Right lobe of liver (tissue), 4 donors: ENCODE measurements at regions not wholly inside any gene's neighbourhood (a gene's known extent, or its start where the extent isn't known, plus 50 kb on each side); places are given as distances from the start of the nearest gene placed in this dataset.

Source experiments
- POLR2A ChIP-seq: fragments of 450-650 bp; IDR thresholded peaks from one replicate; pipeline ENCODE4 v1.6.1; 2017; ENCODE audit warnings: antibody characterized with exemption, mild to moderate bottlenecking
- TF ChIP-seq, protein P1 (sequence below), 4 donors: fragments of 200-600 bp in 3 of 4; fragments of 450-650 bp in 1 of 4; IDR thresholded peaks; one replicate each; pipeline versions ENCODE4 v1.5.1 to v1.8.0; 2016 to 2022; ENCODE audit warnings: antibody characterized with exemption in 4 of 4, mild to moderate bottlenecking in 2 of 4
- donor health status: DM: no; HTN: no; CAD: no.
- donor health status: DM: no; HTN: no; CAD: no.
- donor health status: DM: no; HTN: yes; CAD: no.

GRCh38 chr16:85279825-85280545 is 167.7 kb upstream of the CIBAR2 start:
- TF ChIP-seq, protein P1, sequence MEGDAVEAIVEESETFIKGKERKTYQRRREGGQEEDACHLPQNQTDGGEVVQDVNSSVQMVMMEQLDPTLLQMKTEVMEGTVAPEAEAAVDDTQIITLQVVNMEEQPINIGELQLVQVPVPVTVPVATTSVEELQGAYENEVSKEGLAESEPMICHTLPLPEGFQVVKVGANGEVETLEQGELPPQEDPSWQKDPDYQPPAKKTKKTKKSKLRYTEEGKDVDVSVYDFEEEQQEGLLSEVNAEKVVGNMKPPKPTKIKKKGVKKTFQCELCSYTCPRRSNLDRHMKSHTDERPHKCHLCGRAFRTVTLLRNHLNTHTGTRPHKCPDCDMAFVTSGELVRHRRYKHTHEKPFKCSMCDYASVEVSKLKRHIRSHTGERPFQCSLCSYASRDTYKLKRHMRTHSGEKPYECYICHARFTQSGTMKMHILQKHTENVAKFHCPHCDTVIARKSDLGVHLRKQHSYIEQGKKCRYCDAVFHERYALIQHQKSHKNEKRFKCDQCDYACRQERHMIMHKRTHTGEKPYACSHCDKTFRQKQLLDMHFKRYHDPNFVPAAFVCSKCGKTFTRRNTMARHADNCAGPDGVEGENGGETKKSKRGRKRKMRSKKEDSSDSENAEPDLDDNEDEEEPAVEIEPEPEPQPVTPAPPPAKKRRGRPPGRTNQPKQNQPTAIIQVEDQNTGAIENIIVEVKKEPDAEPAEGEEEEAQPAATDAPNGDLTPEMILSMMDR (IDR thresholded peaks at IDR 0.05) = no peak
- TF ChIP-seq POLR2A = no peak
